Lower lobe of right lung (tissue), 2 donors: ENCODE measurements at regions not wholly inside any gene's neighbourhood (a gene's known extent, or its start where the extent isn't known, plus 50 kb on each side); places are given as distances from the start of the nearest gene placed in this dataset.

Experiments
- ATAC-seq, 2 donors: fragments of 200-7000 bp; cut with Tn5 transposase; one replicate each; pipeline ENCODE4 v1.9.1; 2020 to 2022; ENCODE audit warnings: mild to moderate bottlenecking in 2 of 2, moderate library complexity in 2 of 2
- DNase-seq: peaks from one replicate; pipeline ENCODE4 v3.0.0-alpha.2; 2020
- H3K27ac ChIP-seq: fragments of 200-600 bp; one replicate; pipeline ENCODE4 v1.8.0; 2022
- H3K27me3 ChIP-seq: fragments of 200-600 bp; one replicate; pipeline ENCODE4 v1.8.0; 2022; ENCODE audit warnings: low read depth
- H3K36me3 ChIP-seq: fragments of 200-600 bp; one replicate; pipeline ENCODE4 v1.8.0; 2022; ENCODE audit warnings: mild to moderate bottlenecking
- H3K4me1 ChIP-seq: fragments of 200-600 bp; one replicate; pipeline ENCODE4 v1.8.0; 2022
- H3K4me3 ChIP-seq: fragments of 200-600 bp; one replicate; pipeline ENCODE4 v1.8.0; 2022; ENCODE audit warnings: mild to moderate bottlenecking
- H3K9me3 ChIP-seq: fragments of 200-600 bp; one replicate; pipeline ENCODE4 v1.8.0; 2022
- CTCF ChIP-seq: fragments of 200-600 bp; IDR thresholded peaks from one replicate; pipeline ENCODE4 v1.8.0; 2022; ENCODE audit warnings: antibody characterized with exemption, mild to moderate bottlenecking
- intact Hi-C: fragments of 100-400 bp; cut with DNase I; formaldehyde crosslinking; loops from one replicate; pipeline ENCODE4 v1.11.0; 2022
- donor health status: DM: no; HTN: yes; CAD: no; lungs with severe emphysema.

- ATAC-seq (no peak), DNase-seq (no peak)
- intact Hi-C loops = no loop called here
- no peaks in the 10 kb centered on the region for H3K4me1 ChIP-seq
- no peak for TF ChIP-seq CTCF
- H3K27me3 ChIP-seq = no peaks in the 10 kb centered on the region
- H3K9me3 ChIP-seq = no peaks in the 10 kb centered on the region
- no peak overlapping the region for H3K27ac ChIP-seq
- no peak overlapping the region for H3K4me3 ChIP-seq
- no peaks in the 10 kb centered on the region for H3K36me3 ChIP-seq
Measured at GRCh38 chrX:25527596-25527995, 511.8 kb upstream of the ARX start.

- Histone ChIP-seq H3K4me1 (no peaks in the 10 kb centered on the region), H3K36me3 (no peaks in the 10 kb centered on the region), H3K4me3 (no peak overlapping the region), H3K27me3 (no peaks in the 10 kb centered on the region), H3K9me3 (no peaks in the 10 kb centered on the region), H3K27ac (no peak overlapping the region)
- intact Hi-C loops = no loop called here
- DNase-seq (no peak), ATAC-seq (no peak)
- TF ChIP-seq CTCF = no peak
Measured at GRCh38 chrX:25531096-25531495, 515.3 kb upstream of the ARX start.

GRCh38 chrX:25534091-25534490 is 518.3 kb upstream of the ARX start:
- Histone ChIP-seq H3K36me3 (no peaks in the 10 kb centered on the region), H3K27ac (no peak overlapping the region), H3K4me3 (no peak overlapping the region), H3K9me3 (no peaks in the 10 kb centered on the region), H3K27me3 (no peaks in the 10 kb centered on the region), H3K4me1 (no peaks in the 10 kb centered on the region)
- no peak for ATAC-seq
- DNase-seq = no peak
- intact Hi-C loops = no loop called here
- TF ChIP-seq CTCF = no peak

- Histone ChIP-seq H3K9me3 (no peaks in the 10 kb centered on the region), H3K4me3 (no peak overlapping the region), H3K27me3 (no peaks in the 10 kb centered on the region), H3K4me1 (no peaks in the 10 kb centered on the region), H3K36me3 (no peaks in the 10 kb centered on the region), H3K27ac (no peak overlapping the region)
- no peak for TF ChIP-seq CTCF
- ATAC-seq (no peak), DNase-seq (no peak)
- intact Hi-C loops = no loop called here
Measured at GRCh38 chrX:25536307-25536970, 520.7 kb upstream of the ARX start.

GRCh38 chrX:25537699-25538098 is 521.9 kb upstream of the ARX start:
- no peak for ATAC-seq
- H3K4me3 ChIP-seq = no peak overlapping the region
- DNase-seq = no peak
- no peaks in the 10 kb centered on the region for H3K36me3 ChIP-seq
- TF ChIP-seq CTCF = no peak
- intact Hi-C loops = no loop called here
- H3K27me3 ChIP-seq = no peaks in the 10 kb centered on the region
- no peaks in the 10 kb centered on the region for H3K4me1 ChIP-seq
- no peak overlapping the region for H3K27ac ChIP-seq
- H3K9me3 ChIP-seq = no peaks in the 10 kb centered on the region
